GM21528 (cell line): ENCODE measurements at regions not wholly inside any gene's neighbourhood (a gene's known extent, or its start where the extent isn't known, plus 50 kb on each side); places are given as distances from the start of the nearest gene placed in this dataset.

Source experiments
- ATAC-seq: cut with Tn5 transposase; IDR thresholded peaks from one replicate; pipeline ENCODE4 v1.9.1; 2021; ENCODE audit warnings: mild to moderate bottlenecking, moderate library complexity; ENCODE audit not compliant: unreplicated experiment, low FRiP score

- ATAC-seq: no peak
These were observed 104.7 kb upstream of the PCDH15 start for GRCh38 chr10:54905578-54906192.

DNA sequence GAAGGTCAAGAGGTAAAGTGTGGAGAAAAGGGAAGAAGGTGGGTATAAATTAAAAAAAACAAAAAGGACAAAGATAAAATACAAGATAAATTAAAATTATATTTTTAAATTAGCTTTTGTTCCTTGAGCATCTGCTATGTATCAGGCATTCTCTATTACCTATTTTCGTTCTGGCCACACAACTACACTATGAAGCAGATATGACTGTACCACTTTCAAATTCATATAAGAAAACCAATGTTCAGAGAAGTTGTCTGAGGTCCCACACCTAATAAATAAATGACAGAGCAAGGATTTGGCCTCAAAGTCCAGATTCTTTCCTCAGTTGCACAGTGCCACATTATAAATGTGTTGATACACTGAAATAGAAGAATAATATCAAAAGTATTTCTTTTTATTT is 103.8 kb upstream of the PCDH15 start:
- no peak for ATAC-seq

- ATAC-seq: no peak
These were observed 102.7 kb upstream of the PCDH15 start for GRCh38 chr10:54903745-54904144.

- no peak for ATAC-seq
These were observed 99.6 kb upstream of the PCDH15 start for GRCh38 chr10:54900584-54900983.

- ATAC-seq: no peak
These were observed 80.0 kb upstream of the PCDH15 start for GRCh38 chr10:54880996-54881395.

GRCh38 chr10:54869022-54869421 is 68.0 kb upstream of the PCDH15 start:
- no peak for ATAC-seq

GRCh38 chr10:54866666-54867065 is 65.6 kb upstream of the PCDH15 start:
- ATAC-seq: no peak

DNA sequence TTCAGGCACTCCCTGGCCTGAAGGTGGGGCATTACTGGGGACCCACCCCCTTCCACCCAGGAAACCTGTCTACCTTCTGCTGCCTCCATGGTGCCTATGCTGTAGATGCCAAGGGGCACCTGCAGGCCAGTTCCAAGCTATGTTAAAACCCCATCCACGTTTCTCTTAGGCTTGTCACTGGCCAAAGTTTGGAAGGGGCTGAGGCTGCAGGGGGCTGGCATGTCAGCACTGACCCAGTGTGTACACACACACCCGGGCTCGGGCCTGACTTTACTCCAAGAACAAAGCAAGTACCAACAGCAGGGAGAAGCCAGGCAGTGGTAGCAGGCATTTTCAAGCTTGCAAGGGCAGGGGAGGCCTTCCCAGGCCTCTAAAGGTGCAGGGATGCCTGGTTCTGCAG is 53.8 kb upstream of the PCDH15 start:
- ATAC-seq: no peak

DNA sequence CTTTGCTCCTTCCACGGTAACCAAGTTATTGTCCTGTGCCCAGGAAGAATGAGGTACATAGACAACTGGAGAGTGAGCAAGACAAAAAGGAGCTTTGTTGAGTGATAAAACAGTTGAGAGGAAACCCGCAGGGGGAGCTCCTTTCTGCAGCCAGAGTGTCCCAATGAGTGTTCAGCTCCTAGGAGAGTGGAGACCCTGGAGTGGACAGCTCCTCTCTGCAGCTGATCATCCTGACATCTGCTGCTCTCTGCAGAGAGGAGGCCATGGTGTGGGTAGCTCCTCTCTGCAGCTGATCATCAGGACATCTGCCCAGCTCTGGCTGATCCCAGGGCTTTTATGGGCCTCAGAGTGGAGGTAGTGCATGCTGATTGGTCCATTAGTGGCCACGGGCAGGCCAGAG is 53.4 kb upstream of the PCDH15 start:
- no peak for ATAC-seq

- ATAC-seq: no peak
These were observed 52.9 kb upstream of the PCDH15 start for GRCh38 chr10:54853883-54854282.
